Hepatocyte (in vitro differentiated cells): ENCODE measurements at regions not wholly inside any gene's neighbourhood (a gene's known extent, or its start where the extent isn't known, plus 50 kb on each side); places are given as distances from the start of the nearest gene placed in this dataset.

Source experiments
- DNase-seq: peaks from one replicate; pipeline ENCODE4 v3.0.0-alpha.2; 2016; ENCODE audit warnings: low spot score
- H2AFZ ChIP-seq: fragments of 200-600 bp; sonication (generic); 2 replicates; pipeline ENCODE4 v1.6.0; 2016; ENCODE audit warnings: antibody characterized with exemption, mild to moderate bottlenecking
- H3K27ac ChIP-seq: fragments of 200-600 bp; sonication (generic); 2 replicates; pipeline ENCODE4 v1.5.1; 2016; ENCODE audit warnings: mild to moderate bottlenecking
- H3K27me3 ChIP-seq: fragments of 200-600 bp; sonication (generic); 2 replicates; pipeline ENCODE4 v1.6.1; 2016
- H3K36me3 ChIP-seq: fragments of 200-600 bp; sonication (generic); replicated peaks from 2 replicates; pipeline ENCODE4 v1.5.1; 2016; ENCODE audit warnings: low read depth; ENCODE audit not compliant: insufficient read depth
- H3K4me1 ChIP-seq: fragments of 200-600 bp; sonication (generic); 2 replicates; pipeline ENCODE4 v1.5.1; 2016; ENCODE audit warnings: mild to moderate bottlenecking, moderate library complexity; ENCODE audit not compliant: insufficient read depth
- H3K4me2 ChIP-seq: fragments of 200-600 bp; sonication (generic); 2 replicates; pipeline ENCODE4 v1.6.0; 2016
- H3K4me3 ChIP-seq: fragments of 200-600 bp; sonication (generic); 2 replicates; pipeline ENCODE4 v1.5.1; 2016; ENCODE audit warnings: mild to moderate bottlenecking
- H3K79me2 ChIP-seq: fragments of 200-600 bp; sonication (generic); 2 replicates; pipeline ENCODE4 v1.6.0; 2017; ENCODE audit warnings: mild to moderate bottlenecking
- H3K9me2 ChIP-seq: fragments of 200-600 bp; sonication (generic); replicated peaks from 2 replicates; pipeline ENCODE4 v1.6.0; 2017; ENCODE audit warnings: mild to moderate bottlenecking; ENCODE audit not compliant: insufficient read depth
- H3K9me3 ChIP-seq: fragments of 200-600 bp; sonication (generic); 2 replicates; pipeline ENCODE4 v1.5.1; 2016; ENCODE audit warnings: low read depth, mild to moderate bottlenecking
- H4K20me1 ChIP-seq: fragments of 200-600 bp; sonication (generic); 2 replicates; pipeline ENCODE4 v1.6.0; 2016; ENCODE audit warnings: mild to moderate bottlenecking; ENCODE audit not compliant: insufficient read depth, poor library complexity, severe bottlenecking
- EZH2 ChIP-seq: fragments of 200-600 bp; sonication (generic); IDR thresholded peaks from 2 replicates; pipeline ENCODE4 v1.6.1; 2016; ENCODE audit warnings: antibody characterized with exemption, mild to moderate bottlenecking, borderline replicate concordance
- EZH2phosphoT487 ChIP-seq: fragments of 200-600 bp; sonication (generic); IDR thresholded peaks from one replicate; pipeline ENCODE4 v1.6.1; 2018; ENCODE audit warnings: antibody characterized with exemption, mild to moderate bottlenecking, low read depth, moderate library complexity; ENCODE audit not compliant: unreplicated experiment, severe bottlenecking
- WGBS: methylation state at CpG from one replicate; pipeline ENCODE4 v1.1.6; 2016; ENCODE audit warnings: low lambda C conversion rate; ENCODE audit errors: missing lambda C conversion rate; 5-methylcytosine and 5-hydroxymethylcytosine counted together
- TF ChIP-seq, protein P1 (sequence below): fragments of 200-600 bp; sonication (generic); IDR thresholded peaks from 2 replicates; pipeline ENCODE4 v1.5.1; 2016; ENCODE audit warnings: antibody characterized with exemption, mild to moderate bottlenecking; ENCODE audit not compliant: poor library complexity

DNA sequence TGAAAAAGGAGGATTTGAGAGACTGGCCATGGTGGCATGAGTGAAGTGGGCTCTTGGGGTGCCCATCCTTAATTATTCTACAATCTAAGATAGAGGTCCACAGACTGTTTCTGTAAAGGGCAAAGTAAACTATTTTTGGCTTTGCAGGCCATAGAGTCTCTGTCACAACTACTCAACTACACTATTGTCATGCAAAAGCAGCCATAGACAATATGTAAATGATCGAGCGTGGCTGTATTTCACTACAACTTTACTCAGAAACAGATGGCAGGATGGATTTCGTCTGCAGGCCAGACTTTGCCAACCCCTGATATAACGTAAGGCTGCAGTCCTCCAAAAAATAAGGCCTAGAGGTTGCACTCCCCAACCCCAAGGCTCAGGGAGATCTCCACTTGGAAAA is 58.2 kb upstream of the NAA20 start:
- H3K36me3 ChIP-seq: no peaks in the 10 kb centered on the region
- no peaks in the 10 kb centered on the region for H3K9me2 ChIP-seq
- DNase-seq: no peak
- H3K27ac ChIP-seq: no peak overlapping the region
- no peak overlapping the region for H3K4me3 ChIP-seq
- H3K79me2 ChIP-seq: no peaks in the 10 kb centered on the region
- WGBS: 93% methylated on average over 4 of the region's 4 CpGs
- H3K4me2 ChIP-seq: no peak overlapping the region
- TF ChIP-seq EZH2phosphoT487 (no peak), EZH2 (no peak)
- TF ChIP-seq, protein P1, sequence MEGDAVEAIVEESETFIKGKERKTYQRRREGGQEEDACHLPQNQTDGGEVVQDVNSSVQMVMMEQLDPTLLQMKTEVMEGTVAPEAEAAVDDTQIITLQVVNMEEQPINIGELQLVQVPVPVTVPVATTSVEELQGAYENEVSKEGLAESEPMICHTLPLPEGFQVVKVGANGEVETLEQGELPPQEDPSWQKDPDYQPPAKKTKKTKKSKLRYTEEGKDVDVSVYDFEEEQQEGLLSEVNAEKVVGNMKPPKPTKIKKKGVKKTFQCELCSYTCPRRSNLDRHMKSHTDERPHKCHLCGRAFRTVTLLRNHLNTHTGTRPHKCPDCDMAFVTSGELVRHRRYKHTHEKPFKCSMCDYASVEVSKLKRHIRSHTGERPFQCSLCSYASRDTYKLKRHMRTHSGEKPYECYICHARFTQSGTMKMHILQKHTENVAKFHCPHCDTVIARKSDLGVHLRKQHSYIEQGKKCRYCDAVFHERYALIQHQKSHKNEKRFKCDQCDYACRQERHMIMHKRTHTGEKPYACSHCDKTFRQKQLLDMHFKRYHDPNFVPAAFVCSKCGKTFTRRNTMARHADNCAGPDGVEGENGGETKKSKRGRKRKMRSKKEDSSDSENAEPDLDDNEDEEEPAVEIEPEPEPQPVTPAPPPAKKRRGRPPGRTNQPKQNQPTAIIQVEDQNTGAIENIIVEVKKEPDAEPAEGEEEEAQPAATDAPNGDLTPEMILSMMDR: no peak
- H2AFZ ChIP-seq: no peak overlapping the region
- no peaks in the 10 kb centered on the region for H3K9me3 ChIP-seq
- no peaks in the 10 kb centered on the region for H4K20me1 ChIP-seq
- no peaks in the 10 kb centered on the region for H3K27me3 ChIP-seq
- H3K4me1 ChIP-seq: peaks cover 4% of the 10 kb centered on the region

DNA sequence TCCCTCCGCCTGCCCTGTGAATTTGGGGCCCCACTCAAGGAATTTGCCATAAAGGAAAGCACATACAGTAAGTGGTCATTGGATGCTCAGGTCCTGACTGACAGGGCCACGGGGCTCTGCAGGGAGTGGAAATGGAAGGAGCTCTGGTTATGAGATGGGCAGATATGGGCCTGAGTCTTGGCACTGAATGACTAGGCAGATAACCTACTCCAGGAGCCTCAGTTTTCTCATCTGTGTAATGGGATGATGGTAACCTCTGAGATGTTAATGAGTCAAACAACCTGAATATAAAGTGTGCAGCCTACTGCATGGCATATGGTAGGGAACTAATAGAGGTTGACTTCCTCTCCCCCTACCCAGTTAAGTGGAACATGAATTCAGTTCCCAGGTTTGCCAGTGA is 56.4 kb upstream of the NAA20 start:
- Histone ChIP-seq H3K36me3 (no peaks in the 10 kb centered on the region), H3K27ac (no peak overlapping the region), H3K4me2 (no peak overlapping the region), H3K27me3 (no peaks in the 10 kb centered on the region), H3K9me3 (no peaks in the 10 kb centered on the region), H3K79me2 (no peaks in the 10 kb centered on the region), H2AFZ (no peak overlapping the region), H3K4me3 (no peak overlapping the region), H4K20me1 (no peaks in the 10 kb centered on the region), H3K9me2 (no peaks in the 10 kb centered on the region), H3K4me1 (peaks cover 18% of the 10 kb centered on the region)
- WGBS: 96% methylated on average over 2 of the region's 2 CpGs
- TF ChIP-seq EZH2: no peak
- TF ChIP-seq, protein P1: no peak
- no peak for TF ChIP-seq EZH2phosphoT487
- DNase-seq: no peak

DNA sequence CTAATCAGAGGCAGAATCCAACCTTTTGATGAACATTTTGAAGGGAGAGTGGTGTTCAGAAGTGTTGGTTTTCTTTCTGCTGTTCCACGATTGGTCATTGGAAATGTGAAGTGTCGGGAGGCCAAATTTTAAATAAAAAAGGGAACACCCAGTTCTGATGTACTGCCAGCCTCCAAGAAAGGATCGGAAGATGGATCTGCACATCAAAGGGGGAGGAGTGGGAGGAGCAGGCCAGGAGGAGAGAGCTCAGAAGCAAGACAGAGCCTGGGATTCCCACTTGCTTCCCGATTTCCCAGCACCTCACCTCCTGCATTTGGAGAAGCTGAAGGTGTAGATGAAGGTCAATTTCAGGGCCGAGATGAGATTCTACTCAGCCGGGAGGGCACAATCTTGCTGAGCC is 55.9 kb upstream of the NAA20 start:
- 80% methylated on average over 6 of the region's 6 CpGs for WGBS
- Histone ChIP-seq H3K9me3 (no peaks in the 10 kb centered on the region), H3K4me3 (no peak overlapping the region), H3K79me2 (no peaks in the 10 kb centered on the region), H3K27me3 (no peaks in the 10 kb centered on the region), H3K4me1 (peaks cover 18% of the 10 kb centered on the region), H3K4me2 (no peak overlapping the region), H3K9me2 (no peaks in the 10 kb centered on the region), H4K20me1 (no peaks in the 10 kb centered on the region), H3K36me3 (no peaks in the 10 kb centered on the region), H3K27ac (no peak overlapping the region), H2AFZ (no peak overlapping the region)
- TF ChIP-seq, protein P1: no peak
- TF ChIP-seq EZH2phosphoT487 (no peak), EZH2 (no peak)
- no peak for DNase-seq

DNA sequence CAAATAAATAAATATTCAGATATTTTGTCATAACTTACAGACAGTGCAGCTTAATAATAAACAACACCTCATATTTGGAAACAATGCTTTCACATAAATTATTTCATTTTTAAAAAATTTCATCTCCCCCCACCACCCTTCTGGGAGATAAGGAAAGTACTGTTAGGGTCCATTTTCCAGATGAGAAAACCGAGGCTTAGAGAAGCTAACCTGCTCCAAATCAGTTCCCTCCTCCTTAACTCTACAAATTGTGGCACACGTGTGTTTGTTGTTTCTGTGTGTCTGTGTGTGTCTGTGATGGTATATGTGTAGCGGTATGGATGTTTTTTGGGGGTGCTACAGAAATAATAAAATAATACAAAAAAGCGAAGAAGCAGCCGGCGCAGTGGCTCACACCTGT is 54.2 kb upstream of the NAA20 start:
- over 99% methylated on average over 6 of the region's 6 CpGs for WGBS
- H3K36me3 ChIP-seq: no peaks in the 10 kb centered on the region
- H3K4me3 ChIP-seq: no peak overlapping the region

More for the DNA sequence above, 54.2 kb upstream of the NAA20 start:
- H3K4me2 ChIP-seq: no peak overlapping the region
- H2AFZ ChIP-seq: no peak overlapping the region
- H3K4me1 ChIP-seq: peaks cover 21% of the 10 kb centered on the region
- H4K20me1 ChIP-seq: no peaks in the 10 kb centered on the region
- H3K79me2 ChIP-seq: no peaks in the 10 kb centered on the region
- H3K27me3 ChIP-seq: no peaks in the 10 kb centered on the region
- no peak overlapping the region for H3K27ac ChIP-seq
- TF ChIP-seq, protein P1: no peak
- H3K9me2 ChIP-seq: no peaks in the 10 kb centered on the region
- no peaks in the 10 kb centered on the region for H3K9me3 ChIP-seq
- no peak for DNase-seq
